Muscle layer of duodenum (tissue), 2 donors: ENCODE measurements at regions not wholly inside any gene's neighbourhood (a gene's known extent, or its start where the extent isn't known, plus 50 kb on each side); places are given as distances from the start of the nearest gene placed in this dataset.
"Not testable (repeated sequence)": the region's sequence is repeated elsewhere in the genome, so short reads cannot be mapped to it uniquely, and the experiment has no call there.

ENCODE experiments used
- H3K27ac ChIP-seq: one replicate; pipeline ENCODE4 v1.7.0; 2013; ENCODE audit warnings: mild to moderate bottlenecking, low read length
- H3K27me3 ChIP-seq: one replicate; pipeline ENCODE4 v1.7.0; 2013; ENCODE audit warnings: low read depth, mild to moderate bottlenecking, control low read depth, low read length
- H3K36me3 ChIP-seq, 2 donors: one replicate each; pipeline ENCODE4 v1.7.0; 2013; ENCODE audit warnings: low read length in 2 of 2, control low read depth in 1 of 2, mild to moderate bottlenecking in 1 of 2; ENCODE audit not compliant: insufficient read depth in 2 of 2, control insufficient read depth in 1 of 2
- H3K4me1 ChIP-seq, 2 donors: one replicate each; pipeline ENCODE4 v1.7.0; 2013; ENCODE audit warnings: low read length in 2 of 2, mild to moderate bottlenecking in 2 of 2, control low read depth in 1 of 2, moderate library complexity in 1 of 2; ENCODE audit not compliant: insufficient read depth in 2 of 2, control insufficient read depth in 1 of 2
- H3K4me3 ChIP-seq, 2 donors: one replicate each; pipeline ENCODE4 v1.7.0; 2013; ENCODE audit warnings: low read length in 2 of 2, low read depth in 1 of 2, mild to moderate bottlenecking in 1 of 2
- H3K9me3 ChIP-seq, 2 donors: one replicate each; pipeline ENCODE4 v1.7.0; 2013; ENCODE audit warnings: low read length in 2 of 2, control low read depth in 1 of 2, mild to moderate bottlenecking in 1 of 2; ENCODE audit not compliant: control insufficient read depth in 1 of 2
- donor health status: healthy.

DNA sequence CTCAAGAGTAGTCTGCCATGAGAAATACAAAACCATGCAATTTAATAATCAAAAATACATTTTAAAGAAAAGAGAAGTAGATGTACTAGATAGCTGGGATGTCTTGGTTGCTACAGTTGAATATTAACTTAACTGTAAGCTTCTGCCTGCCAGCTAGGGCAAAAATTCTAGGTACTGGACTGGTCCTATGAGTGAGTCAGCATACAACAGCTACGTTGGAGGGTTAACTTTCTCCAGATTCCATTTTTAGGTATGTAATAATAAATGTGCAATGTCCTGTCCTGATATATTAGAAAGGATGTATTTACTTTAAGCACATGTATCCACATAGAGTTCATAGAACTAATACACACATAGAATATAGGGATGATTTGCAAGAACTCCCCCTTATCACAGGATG is 230.1 kb downstream of the CAAP1 start:
- Histone ChIP-seq H3K27ac (no peak overlapping the region), H3K4me3 (no peak overlapping the region), H3K27me3 (no peaks in the 10 kb centered on the region), H3K4me1 (no peaks in the 10 kb centered on the region), H3K36me3 (no peaks in the 10 kb centered on the region), H3K9me3 (no peaks in the 10 kb centered on the region)

DNA sequence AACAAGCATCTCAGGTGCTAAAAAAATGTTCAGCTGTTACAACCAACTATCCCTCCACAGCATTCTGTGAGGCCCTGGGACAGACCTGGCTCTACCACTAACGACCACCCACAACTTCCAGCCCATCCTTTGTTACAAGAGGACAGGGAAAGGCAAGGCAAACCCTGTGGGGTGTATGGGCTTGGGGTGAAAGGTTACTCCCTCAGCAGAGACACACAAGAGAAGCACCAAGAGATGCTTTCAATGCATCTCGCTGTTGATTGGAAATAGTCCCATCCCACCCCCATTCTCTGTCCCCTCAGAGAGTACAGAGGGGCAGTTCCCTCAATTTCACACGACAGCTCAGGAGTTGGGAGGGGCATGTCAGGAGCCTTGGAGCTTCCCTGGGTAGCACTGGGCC is 234.1 kb downstream of the CAAP1 start:
- H3K9me3 ChIP-seq, result no peaks in the 10 kb centered on the region
- no peaks in the 10 kb centered on the region for H3K4me1 ChIP-seq
- H3K27me3 ChIP-seq, result no peaks in the 10 kb centered on the region
- H3K4me3 ChIP-seq, result no peak overlapping the region
- H3K27ac ChIP-seq, result no peak overlapping the region
- H3K36me3 ChIP-seq, result no peaks in the 10 kb centered on the region

DNA sequence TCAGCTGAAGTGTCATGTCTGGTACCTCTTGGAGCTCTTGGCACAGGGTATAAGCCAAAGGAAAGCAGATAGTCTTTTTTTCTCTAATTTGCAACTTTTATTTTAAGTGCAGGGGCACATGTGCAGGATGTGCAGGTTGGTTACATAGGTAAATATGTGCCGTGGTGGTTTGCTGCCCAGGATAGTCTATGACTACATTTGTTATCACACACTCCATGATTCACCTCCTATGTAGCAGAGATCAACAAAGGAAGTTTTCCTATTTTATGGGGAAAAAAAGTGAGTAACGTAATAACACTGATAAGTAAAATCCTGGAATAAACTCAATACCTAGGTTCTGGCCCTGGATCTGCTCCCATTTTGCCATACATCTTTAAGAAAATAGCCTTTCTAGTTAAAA is 234.6 kb downstream of the CAAP1 start:
- Histone ChIP-seq H3K4me1 (no peaks in the 10 kb centered on the region), H3K36me3 (no peaks in the 10 kb centered on the region), H3K9me3 (no peaks in the 10 kb centered on the region), H3K27me3 (no peaks in the 10 kb centered on the region), H3K4me3 (no peak overlapping the region), H3K27ac (no peak overlapping the region)

DNA sequence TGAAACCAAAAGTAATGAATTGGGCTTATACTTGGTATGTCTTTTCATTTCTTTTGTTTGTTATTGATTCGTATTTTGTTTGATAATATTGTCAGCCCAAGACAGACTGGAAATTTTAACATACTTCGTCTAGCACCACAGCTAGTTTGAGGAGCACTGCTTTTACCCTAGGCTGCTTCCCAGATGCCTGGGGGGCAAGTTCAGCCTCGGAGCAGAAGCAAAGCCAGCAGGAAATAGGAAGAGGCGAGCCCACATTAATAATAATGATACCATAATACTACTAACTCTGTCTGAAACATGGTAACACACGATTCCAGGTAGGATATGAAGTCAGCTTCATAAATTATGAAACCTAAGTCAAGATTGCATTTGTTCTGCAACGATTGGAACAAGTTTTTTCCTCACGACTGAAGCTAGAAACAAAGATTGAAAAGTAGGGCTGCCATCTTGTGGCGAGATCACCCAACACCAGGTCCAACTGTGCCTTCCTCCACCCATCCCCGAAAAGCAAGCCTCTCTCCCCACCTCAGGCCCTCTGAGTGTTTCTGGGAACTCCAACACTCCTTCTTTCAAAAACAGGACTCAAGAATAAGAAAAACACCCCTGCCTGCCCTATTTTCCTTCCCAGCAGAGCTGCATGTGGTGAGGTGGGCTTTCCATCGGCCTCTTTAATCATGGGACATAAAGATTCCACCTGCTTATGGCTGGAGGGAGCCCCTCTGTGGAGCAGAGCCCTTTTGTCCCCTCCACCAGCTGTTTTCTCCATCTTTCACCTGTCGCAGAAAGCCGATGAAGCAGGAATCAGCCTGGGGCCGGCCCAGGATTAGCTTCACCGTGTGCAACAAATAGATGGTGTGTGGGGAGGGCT is 236.4 kb downstream of the CAAP1 start:
- no peak overlapping the region for H3K4me3 ChIP-seq
- H3K4me1 ChIP-seq, result no peaks in the 10 kb centered on the region
- no peak overlapping the region for H3K27ac ChIP-seq
- H3K36me3 ChIP-seq, result no peaks in the 10 kb centered on the region
- H3K9me3 ChIP-seq, result no peaks in the 10 kb centered on the region
- no peaks in the 10 kb centered on the region for H3K27me3 ChIP-seq

DNA sequence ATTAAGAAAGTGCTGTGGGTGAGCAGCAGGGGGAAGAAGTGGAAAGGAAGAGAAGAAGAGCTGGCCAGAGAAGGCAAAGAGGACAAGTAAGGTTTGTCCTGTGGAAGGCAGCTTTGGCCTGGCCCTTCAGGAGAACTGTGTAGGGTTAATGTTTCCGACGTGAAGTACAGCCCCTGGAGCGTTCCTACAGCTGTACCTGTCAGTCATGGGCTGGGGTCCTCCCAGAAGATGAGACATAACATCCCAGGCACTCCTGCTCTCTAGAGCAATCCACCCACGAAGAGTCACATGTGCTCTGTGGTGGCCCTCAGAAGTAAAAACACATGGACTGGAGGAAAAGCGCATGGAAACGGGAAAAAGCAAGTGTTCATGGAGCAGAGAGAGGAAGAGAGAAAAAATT is 237.4 kb downstream of the CAAP1 start:
- no peaks in the 10 kb centered on the region for H3K36me3 ChIP-seq
- no peaks in the 10 kb centered on the region for H3K4me1 ChIP-seq
- H3K9me3 ChIP-seq, result no peaks in the 10 kb centered on the region
- no peak overlapping the region for H3K27ac ChIP-seq
- no peaks in the 10 kb centered on the region for H3K27me3 ChIP-seq
- H3K4me3 ChIP-seq, result no peak overlapping the region

DNA sequence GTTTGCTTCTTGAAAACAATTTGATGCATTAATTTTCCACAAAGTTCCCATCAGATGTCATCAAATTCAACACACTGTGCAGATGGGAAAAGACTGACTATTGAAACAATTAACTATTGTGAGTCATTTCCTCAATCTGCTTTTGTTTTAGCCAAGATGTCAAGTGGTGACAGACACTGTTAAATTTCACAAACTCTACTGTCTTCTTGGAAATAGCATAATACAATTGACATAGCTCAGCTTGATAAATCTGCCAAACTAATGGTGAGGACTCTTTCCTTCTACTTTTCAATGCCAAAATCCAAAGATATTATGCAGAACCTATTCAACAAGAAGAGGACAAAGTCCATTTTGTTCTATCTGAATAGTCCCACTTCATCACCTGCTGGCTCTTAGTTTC is 242.3 kb downstream of the CAAP1 start:
- Histone ChIP-seq H3K4me3 (no peak overlapping the region), H3K9me3 (no peaks in the 10 kb centered on the region), H3K4me1 (no peaks in the 10 kb centered on the region), H3K27me3 (no peaks in the 10 kb centered on the region), H3K36me3 (no peaks in the 10 kb centered on the region), H3K27ac (no peak overlapping the region)

DNA sequence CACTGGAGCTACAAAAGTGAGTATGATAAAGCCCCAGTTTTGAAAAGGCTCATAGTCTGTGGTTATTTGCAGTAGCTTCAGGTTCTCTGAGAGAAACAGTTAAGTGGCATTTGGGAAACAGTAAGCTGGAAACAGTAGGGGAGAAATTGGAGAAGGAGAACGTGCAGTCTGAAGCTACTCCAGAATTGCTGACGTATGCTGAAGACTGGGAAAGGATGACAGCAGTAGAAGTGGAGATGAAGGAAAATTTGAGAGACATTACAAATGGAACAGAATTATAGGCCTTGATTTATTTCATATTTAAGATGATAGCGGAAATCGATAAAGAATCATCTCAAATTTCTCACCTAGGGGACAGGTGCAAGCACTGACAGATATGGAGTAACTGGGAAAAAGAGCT is 248.8 kb downstream of the CAAP1 start:
- no peak overlapping the region for H3K27ac ChIP-seq

DNA sequence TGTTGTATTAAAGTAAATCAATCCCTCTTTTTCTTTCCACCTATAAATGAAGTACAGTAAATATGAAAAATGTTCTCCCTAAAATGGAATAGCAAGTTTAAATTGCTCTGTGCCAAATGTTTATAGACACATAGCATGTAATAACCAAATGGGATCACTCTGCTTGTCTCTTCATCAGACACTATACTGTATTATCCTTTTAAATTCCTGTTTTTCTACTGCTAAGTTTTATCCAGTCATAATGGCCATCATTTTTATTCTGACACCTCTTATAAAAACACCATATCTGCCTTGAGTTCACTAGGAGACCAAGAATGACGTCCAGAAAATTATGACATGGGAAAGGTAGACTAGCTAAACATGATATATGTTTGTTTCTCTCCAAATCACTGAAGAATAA is 252.8 kb downstream of the CAAP1 start:
- Histone ChIP-seq H3K36me3 (no peaks in the 10 kb centered on the region), H3K27ac (no peak overlapping the region), H3K9me3 (no peaks in the 10 kb centered on the region), H3K4me3 (no peak overlapping the region), H3K27me3 (no peaks in the 10 kb centered on the region), H3K4me1 (no peaks in the 10 kb centered on the region)

More for the DNA sequence above, 248.8 kb downstream of the CAAP1 start:
- no peak overlapping the region for H3K4me3 ChIP-seq
- H3K36me3 ChIP-seq, result no peaks in the 10 kb centered on the region
- H3K4me1 ChIP-seq, result no peaks in the 10 kb centered on the region
- no peaks in the 10 kb centered on the region for H3K27me3 ChIP-seq
- no peaks in the 10 kb centered on the region for H3K9me3 ChIP-seq

DNA sequence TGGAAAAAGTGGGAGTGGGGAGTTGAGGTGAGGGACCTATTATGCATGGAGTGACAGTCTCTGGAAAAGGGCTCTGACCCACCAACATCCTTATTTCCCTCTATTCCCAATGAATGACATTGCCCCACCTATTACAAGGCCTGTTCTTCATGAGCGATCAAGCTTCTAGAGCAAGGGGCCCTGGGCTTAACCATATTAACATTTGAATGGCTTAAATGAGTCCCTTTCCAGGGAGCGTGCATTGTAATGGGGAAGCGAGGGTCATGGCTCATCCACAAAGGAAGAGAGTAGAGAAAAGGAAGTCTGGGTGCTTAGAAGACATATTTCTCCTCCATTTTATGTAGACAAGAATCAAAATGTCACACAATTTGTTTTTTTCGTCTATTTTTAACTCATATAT is 255.5 kb downstream of the CAAP1 start:
- Histone ChIP-seq H3K9me3 (peaks cover 0 to 4% of the 10 kb centered on the region in 2 donors), H3K36me3 (no peaks in the 10 kb centered on the region), H3K4me1 (no peaks in the 10 kb centered on the region), H3K27me3 (no peaks in the 10 kb centered on the region), H3K4me3 (no peak overlapping the region), H3K27ac (no peak overlapping the region)

DNA sequence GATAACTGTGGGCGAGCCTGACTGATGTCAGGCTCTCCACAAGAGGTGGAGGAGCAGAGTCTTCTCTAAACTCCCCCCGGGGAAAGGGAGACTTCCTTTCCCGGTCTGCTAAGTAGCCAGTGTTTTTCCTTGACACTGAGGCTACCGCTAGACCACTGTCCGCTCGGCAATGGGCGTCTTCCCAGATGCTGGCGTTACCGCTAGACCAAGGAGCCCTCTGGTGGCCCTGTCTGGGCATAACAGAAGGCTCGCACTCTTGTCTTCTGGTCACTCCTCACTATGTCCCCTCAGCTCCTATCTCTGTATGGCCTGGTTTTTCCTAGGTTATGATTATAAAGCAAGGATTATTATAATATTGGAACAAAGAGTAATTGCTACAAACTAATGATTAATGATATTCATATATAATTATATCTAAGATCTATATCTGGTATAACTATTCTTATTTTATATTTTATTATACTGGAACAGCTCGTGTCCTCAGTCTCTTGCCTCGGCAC is 278.7 kb downstream of the CAAP1 start:
- not testable (repeated sequence) for H3K4me1 ChIP-seq, H3K27ac ChIP-seq

DNA sequence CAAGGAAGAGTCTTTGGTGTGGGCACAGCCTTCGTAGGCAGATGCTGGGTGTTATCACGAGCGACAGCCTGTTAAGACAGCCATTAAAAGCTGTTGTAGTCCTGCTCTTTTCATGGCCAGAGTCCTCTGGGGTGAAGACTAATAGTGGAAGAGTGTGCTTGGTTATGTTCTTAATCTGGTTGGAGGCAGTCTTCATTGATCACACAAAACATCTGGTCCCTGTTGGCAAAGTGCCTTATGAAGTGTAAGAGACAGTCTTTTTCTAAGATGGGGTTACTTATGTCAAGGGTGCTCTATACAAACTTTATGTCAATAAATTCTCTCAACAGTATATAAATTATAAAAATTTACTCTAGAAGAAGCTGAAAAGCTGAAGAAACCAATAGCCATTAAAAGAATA is 280.4 kb downstream of the CAAP1 start:
- Histone ChIP-seq H3K4me1 (no peaks in the 10 kb centered on the region), H3K27me3 (no peaks in the 10 kb centered on the region), H3K4me3 (no peak overlapping the region), H3K36me3 (no peaks in the 10 kb centered on the region), H3K9me3 (no peaks in the 10 kb centered on the region), H3K27ac (no peak overlapping the region)

More for the DNA sequence above, 278.7 kb downstream of the CAAP1 start:
- not testable (repeated sequence) for H3K36me3 ChIP-seq, H3K9me3 ChIP-seq, H3K4me3 ChIP-seq, H3K27me3 ChIP-seq

DNA sequence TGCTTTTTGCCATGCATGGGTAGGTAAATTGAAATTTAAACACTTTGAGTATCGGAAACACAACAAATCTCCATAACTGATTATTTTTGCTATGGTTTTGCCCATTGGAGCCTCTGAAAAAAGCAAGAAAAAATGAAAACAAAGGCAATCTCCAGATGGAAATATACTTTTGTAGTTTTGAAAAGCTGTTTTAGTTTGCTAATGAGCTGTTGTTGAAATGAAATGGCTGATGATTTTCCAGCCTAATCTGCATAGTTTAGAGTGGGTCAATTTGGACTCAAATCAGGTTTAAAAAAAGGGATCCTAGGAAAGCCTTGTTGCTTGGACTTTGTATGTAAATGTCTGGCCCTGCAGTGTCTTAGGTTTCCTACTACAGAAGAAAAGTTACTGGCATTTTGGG is 285.8 kb downstream of the CAAP1 start:
- no peaks in the 10 kb centered on the region for H3K4me1 ChIP-seq
- H3K36me3 ChIP-seq, result no peaks in the 10 kb centered on the region
- no peaks in the 10 kb centered on the region for H3K9me3 ChIP-seq
- H3K27ac ChIP-seq, result no peak overlapping the region
- no peak overlapping the region for H3K4me3 ChIP-seq
- no peaks in the 10 kb centered on the region for H3K27me3 ChIP-seq
